ENCODE measurements at regions not wholly inside any gene's neighbourhood (a gene's known extent, or its start where the extent isn't known, plus 50 kb on each side); places are given as distances from the start of the nearest gene placed in this dataset.

DNA sequence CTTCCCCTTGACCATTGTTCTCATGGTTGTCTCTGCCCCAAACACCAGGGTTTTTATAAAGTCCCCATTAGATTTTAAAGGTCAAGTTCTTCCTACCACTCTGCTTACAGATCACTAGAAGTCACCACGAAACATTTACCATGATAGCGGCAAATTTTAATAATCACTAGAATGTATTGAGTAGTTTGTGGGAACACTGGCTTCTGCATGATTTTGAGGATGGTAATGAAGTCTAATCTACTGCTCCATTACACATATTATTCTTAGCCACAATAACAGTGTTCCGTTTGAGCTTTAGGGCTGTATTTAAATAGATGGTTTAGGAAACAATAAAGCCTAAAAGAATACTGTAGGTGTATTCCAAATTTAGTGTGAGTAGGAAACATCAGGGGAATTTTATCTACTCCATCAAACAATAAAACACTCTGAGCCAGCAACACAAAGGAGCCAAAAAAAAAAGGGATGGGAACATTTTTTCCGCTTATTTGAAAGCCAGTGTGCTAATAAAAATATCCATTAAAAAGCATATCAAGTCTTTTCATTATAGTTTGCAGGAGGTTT, 49.7 kb downstream of the KLF12 start:
- Histone ChIP-seq H3K36me3 (ENCODE audit: insufficient read depth, low read length) (peaks cover 5% of the 10 kb centered on the region; the same call in 1 of the 2 replicates), H3F3A (ENCODE audit: insufficient read depth, low read length) (no peaks in the 10 kb centered on the region), H3K9me2 (ENCODE audit: low read depth, low read length) (no peaks in the 10 kb centered on the region), H3K9me3 (ENCODE audit: low read length) (no peaks in the 10 kb centered on the region), H3K79me2 (ENCODE audit: insufficient read depth, low read length) (peaks cover 34% of the 10 kb centered on the region), H3K27me3 (ENCODE audit: insufficient read depth, low read length) (no peaks in the 10 kb centered on the region), H3K9ac (ENCODE audit: low read length) (no peak overlapping the region), H3K4me2 (ENCODE audit: low read length) (no peak overlapping the region), H2AFZ (ENCODE audit: low read length) (no peak overlapping the region), H3K4me3 (ENCODE audit: low read depth, low read length, poor library complexity, severe bottlenecking) (no peak overlapping the region), H3K27ac (ENCODE audit: low read depth, low read length, poor library complexity, severe bottlenecking) (no peak overlapping the region), H4K20me1 (ENCODE audit: insufficient read depth, low read length) (no peaks in the 10 kb centered on the region), H3K4me1 (ENCODE audit: insufficient read depth, low read length, severe bottlenecking) (peaks cover 4% of the 10 kb centered on the region)
- no peak for TF ChIP-seq EZH2 (IDR thresholded peaks at IDR 0.05; ENCODE audit: borderline replicate concordance, low read length)
- TF ChIP-seq, protein P1, sequence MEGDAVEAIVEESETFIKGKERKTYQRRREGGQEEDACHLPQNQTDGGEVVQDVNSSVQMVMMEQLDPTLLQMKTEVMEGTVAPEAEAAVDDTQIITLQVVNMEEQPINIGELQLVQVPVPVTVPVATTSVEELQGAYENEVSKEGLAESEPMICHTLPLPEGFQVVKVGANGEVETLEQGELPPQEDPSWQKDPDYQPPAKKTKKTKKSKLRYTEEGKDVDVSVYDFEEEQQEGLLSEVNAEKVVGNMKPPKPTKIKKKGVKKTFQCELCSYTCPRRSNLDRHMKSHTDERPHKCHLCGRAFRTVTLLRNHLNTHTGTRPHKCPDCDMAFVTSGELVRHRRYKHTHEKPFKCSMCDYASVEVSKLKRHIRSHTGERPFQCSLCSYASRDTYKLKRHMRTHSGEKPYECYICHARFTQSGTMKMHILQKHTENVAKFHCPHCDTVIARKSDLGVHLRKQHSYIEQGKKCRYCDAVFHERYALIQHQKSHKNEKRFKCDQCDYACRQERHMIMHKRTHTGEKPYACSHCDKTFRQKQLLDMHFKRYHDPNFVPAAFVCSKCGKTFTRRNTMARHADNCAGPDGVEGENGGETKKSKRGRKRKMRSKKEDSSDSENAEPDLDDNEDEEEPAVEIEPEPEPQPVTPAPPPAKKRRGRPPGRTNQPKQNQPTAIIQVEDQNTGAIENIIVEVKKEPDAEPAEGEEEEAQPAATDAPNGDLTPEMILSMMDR (IDR thresholded peaks at IDR 0.05; ENCODE audit: low read length), result no peak

DNA sequence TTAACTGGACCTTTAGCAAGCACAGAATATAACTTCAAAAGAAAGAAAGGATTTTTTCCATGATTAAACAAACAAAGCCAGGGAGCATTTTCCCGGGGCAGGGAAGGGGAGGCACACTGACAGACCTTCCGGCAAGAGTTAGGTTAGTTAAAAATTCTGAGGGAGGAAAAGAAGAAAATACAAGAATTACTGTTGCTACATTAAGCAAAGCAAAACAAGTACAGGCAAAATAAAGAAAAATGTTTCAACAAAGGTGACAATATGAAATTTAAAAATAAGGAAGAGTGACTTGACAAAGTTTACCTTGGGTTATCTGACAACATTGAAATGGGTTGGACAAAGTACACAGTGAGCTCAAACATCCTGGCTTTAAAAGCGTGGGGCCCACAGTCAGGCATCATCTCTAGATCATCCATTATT, 51.5 kb downstream of the KLF12 start:
- Histone ChIP-seq H3K4me3 (ENCODE audit: low read depth, low read length, poor library complexity, severe bottlenecking) (no peak overlapping the region), H3F3A (ENCODE audit: insufficient read depth, low read length) (no peaks in the 10 kb centered on the region), H3K27ac (ENCODE audit: low read depth, low read length, poor library complexity, severe bottlenecking) (no peak overlapping the region), H3K36me3 (ENCODE audit: insufficient read depth, low read length) (peaks cover 10% of the 10 kb centered on the region; the same call in 1 of the 2 replicates), H2AFZ (ENCODE audit: low read length) (no peak overlapping the region), H4K20me1 (ENCODE audit: insufficient read depth, low read length) (no peaks in the 10 kb centered on the region), H3K4me2 (ENCODE audit: low read length) (no peak overlapping the region), H3K27me3 (ENCODE audit: insufficient read depth, low read length) (no peaks in the 10 kb centered on the region), H3K9me3 (ENCODE audit: low read length) (no peaks in the 10 kb centered on the region), H3K79me2 (ENCODE audit: insufficient read depth, low read length) (peaks cover 32% of the 10 kb centered on the region), H3K9ac (ENCODE audit: low read length) (no peak overlapping the region), H3K9me2 (ENCODE audit: low read depth, low read length) (no peaks in the 10 kb centered on the region), H3K4me1 (ENCODE audit: insufficient read depth, low read length, severe bottlenecking) (peaks cover 14% of the 10 kb centered on the region)
- TF ChIP-seq, protein P1 (IDR thresholded peaks at IDR 0.05; ENCODE audit: low read length), result no peak
- no peak for TF ChIP-seq EZH2 (IDR thresholded peaks at IDR 0.05; ENCODE audit: borderline replicate concordance, low read length)

DNA sequence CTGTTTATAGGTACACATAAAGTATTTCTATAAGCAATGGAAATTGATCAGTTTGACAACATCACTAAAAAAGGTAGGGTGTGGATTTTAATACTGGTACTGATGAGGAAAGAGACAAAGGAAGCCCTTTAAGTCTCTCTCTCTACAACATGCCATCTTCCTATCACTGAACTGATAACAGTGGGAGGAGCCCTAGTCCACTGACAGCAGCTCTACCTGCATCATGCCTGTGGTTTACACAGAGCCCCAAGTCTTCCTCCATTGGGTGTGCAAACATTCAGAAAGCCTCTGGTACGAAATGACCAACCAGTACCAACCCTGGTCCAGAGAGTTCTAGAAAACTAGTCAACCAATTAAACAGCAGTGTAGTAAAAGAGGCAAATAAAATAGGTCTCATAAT, 53.4 kb downstream of the KLF12 start:
- Histone ChIP-seq H3K79me2 (ENCODE audit: insufficient read depth, low read length) (peaks cover 22% of the 10 kb centered on the region), H2AFZ (ENCODE audit: low read length) (no peak overlapping the region), H3F3A (ENCODE audit: insufficient read depth, low read length) (no peaks in the 10 kb centered on the region), H3K4me2 (ENCODE audit: low read length) (no peak overlapping the region), H3K9me3 (ENCODE audit: low read length) (no peaks in the 10 kb centered on the region), H3K4me1 (ENCODE audit: insufficient read depth, low read length, severe bottlenecking) (peaks cover 31% of the 10 kb centered on the region), H3K9ac (ENCODE audit: low read length) (no peak overlapping the region), H3K27me3 (ENCODE audit: insufficient read depth, low read length) (no peaks in the 10 kb centered on the region), H3K36me3 (ENCODE audit: insufficient read depth, low read length) (peaks cover 10% of the 10 kb centered on the region; the same call in 1 of the 2 replicates), H4K20me1 (ENCODE audit: insufficient read depth, low read length) (no peaks in the 10 kb centered on the region), H3K4me3 (ENCODE audit: low read depth, low read length, poor library complexity, severe bottlenecking) (no peak overlapping the region), H3K27ac (ENCODE audit: low read depth, low read length, poor library complexity, severe bottlenecking) (no peak overlapping the region), H3K9me2 (ENCODE audit: low read depth, low read length) (no peaks in the 10 kb centered on the region)
- no peak for TF ChIP-seq EZH2 (IDR thresholded peaks at IDR 0.05; ENCODE audit: borderline replicate concordance, low read length)
- TF ChIP-seq, protein P1 (IDR thresholded peaks at IDR 0.05; ENCODE audit: low read length), result no peak
